Loucy (cell line): ENCODE measurements at regions not wholly inside any gene's neighbourhood (a gene's known extent, or its start where the extent isn't known, plus 50 kb on each side); places are given as distances from the start of the nearest gene placed in this dataset.

ENCODE experiments used
- CTCF ChIP-seq: fragments of 200-600 bp; sonication (generic); conservative IDR thresholded peaks from 2 replicates; pipeline ENCODE4 v1.5.1; 2014; ENCODE audit warnings: mild to moderate bottlenecking, antibody characterized with exemption, low read length
- EZH2phosphoT487 ChIP-seq: fragments of 200-600 bp; IDR thresholded peaks from 2 replicates; pipeline ENCODE4 v1.6.1; 2018; ENCODE audit warnings: antibody characterized with exemption, mild to moderate bottlenecking, moderate library complexity, borderline replicate concordance

GRCh38 chr2:183375821-183376220 is 251.6 kb downstream of the NUP35 start:
- TF ChIP-seq CTCF (no peak), EZH2phosphoT487 (no peak)
